ENCODE measurements at regions not wholly inside any gene's neighbourhood (a gene's known extent, or its start where the extent isn't known, plus 50 kb on each side); places are given as distances from the start of the nearest gene placed in this dataset.
"Not testable (repeated sequence)": the region's sequence is repeated elsewhere in the genome, so short reads cannot be mapped to it uniquely, and the experiment has no call there.

GRCh38 chr14:34300330-34300729, 161.7 kb downstream of the SPTSSA start:
- no peak for DNase-seq

GRCh38 chr14:34299360-34299759, 162.7 kb downstream of the SPTSSA start:
- no peak for DNase-seq

- DNase-seq: no peak
Observed at GRCh38 chr14:34297786-34298520, 164.1 kb downstream of the SPTSSA start.

- DNase-seq: no peak
Observed at GRCh38 chr14:34283590-34283989, 178.4 kb downstream of the SPTSSA start.

GRCh38 chr14:34277191-34277590, 184.8 kb downstream of the SPTSSA start:
- DNase-seq: no peak

- DNase-seq: no peak
Observed at GRCh38 chr14:34275530-34275929, 186.5 kb downstream of the SPTSSA start.

GRCh38 chr14:34275078-34275477, 187.0 kb downstream of the SPTSSA start:
- DNase-seq: no peak

- not testable (repeated sequence) for DNase-seq
Observed at GRCh38 chr14:34273716-34274115, 188.3 kb downstream of the SPTSSA start.

- DNase-seq: no peak
Observed at GRCh38 chr14:34270361-34270760, 191.7 kb downstream of the SPTSSA start.

GRCh38 chr14:34266344-34266743, 195.7 kb downstream of the SPTSSA start:
- no peak for DNase-seq

GRCh38 chr14:34262127-34262910, 199.7 kb downstream of the SPTSSA start:
- peak; percentile 4 for DNase-seq

GRCh38 chr14:34259996-34260395, 202.0 kb downstream of the SPTSSA start:
- DNase-seq: no peak

- DNase-seq: no peak
Observed at GRCh38 chr14:34258318-34258717, 203.7 kb downstream of the SPTSSA start.

GRCh38 chr14:34257505-34257904, 204.5 kb downstream of the SPTSSA start:
- no peak for DNase-seq

- no peak for DNase-seq
Observed at GRCh38 chr14:34256223-34256622, 205.8 kb downstream of the SPTSSA start.

- DNase-seq: no peak
Observed at GRCh38 chr14:34254571-34254970, 207.5 kb downstream of the SPTSSA start.

- no peak for DNase-seq
Observed at GRCh38 chr14:34254031-34254430, 208.0 kb downstream of the SPTSSA start.

GRCh38 chr14:34252227-34252626, 209.8 kb downstream of the SPTSSA start:
- no peak for DNase-seq

GRCh38 chr14:34251662-34252061, 210.4 kb downstream of the SPTSSA start:
- DNase-seq: no peak

GRCh38 chr14:34250959-34251358, 211.1 kb downstream of the SPTSSA start:
- DNase-seq: no peak

- no peak for DNase-seq
Observed at GRCh38 chr14:34247605-34248004, 214.4 kb downstream of the SPTSSA start.

GRCh38 chr14:34246206-34246605, 215.8 kb downstream of the SPTSSA start:
- DNase-seq: no peak

- no peak for DNase-seq
Observed at GRCh38 chr14:34243401-34243800, 218.6 kb downstream of the SPTSSA start.

GRCh38 chr14:34243001-34243400, 219.0 kb downstream of the SPTSSA start:
- no peak for DNase-seq

Data from NCI-H146 (cell line).